Ascending aorta (tissue), 2 donors: ENCODE measurements at regions not wholly inside any gene's neighbourhood (a gene's known extent, or its start where the extent isn't known, plus 50 kb on each side); places are given as distances from the start of the nearest gene placed in this dataset.

Experiments
- DNase-seq, 2 donors: peaks; one replicate each; pipeline ENCODE4 v3.0.0-alpha.2; 2019; ENCODE audit warnings: low spot score in 2 of 2
- H3K27ac ChIP-seq, 2 donors: fragments of 200-600 bp; sonication (generic); one replicate each; pipeline ENCODE4 v1.5.1; 2016 to 2017; ENCODE audit warnings: mild to moderate bottlenecking in 1 of 2
- H3K27me3 ChIP-seq: fragments of 200-600 bp; sonication (generic); one replicate; pipeline ENCODE4 v1.5.1; 2017
- H3K36me3 ChIP-seq, 2 donors: fragments of 200-600 bp; sonication (generic); one replicate each; pipeline ENCODE4 v1.5.1; 2016
- H3K4me1 ChIP-seq, 2 donors: fragments of 200-600 bp; sonication (generic); one replicate each; pipeline ENCODE4 v1.5.1; 2016 to 2017; ENCODE audit warnings: mild to moderate bottlenecking in 1 of 2
- H3K4me3 ChIP-seq, 2 donors: fragments of 200-600 bp; sonication (generic); one replicate each; pipeline ENCODE4 v1.5.1; 2016 to 2017; ENCODE audit warnings: mild to moderate bottlenecking in 1 of 2
- H3K9me3 ChIP-seq, 2 donors: fragments of 200-600 bp; sonication (generic); one replicate each; pipeline ENCODE4 v1.5.1; 2016
- intact Hi-C: fragments of 100-400 bp; cut with DNase I; formaldehyde crosslinking; loops from one replicate; pipeline ENCODE4 v1.15.1; 2023
- TF ChIP-seq, protein P1 (sequence below), 3 experiments: fragments of 200-600 bp in 2 of 3; fragments of 450-650 bp in 1 of 3; sonication (generic) in 2 of 3; IDR thresholded peaks; one replicate each; pipeline ENCODE4 v1.5.1; 2016 to 2019; ENCODE audit warnings: antibody characterized with exemption in 3 of 3, mild to moderate bottlenecking in 1 of 3, moderate library complexity in 1 of 3

DNA sequence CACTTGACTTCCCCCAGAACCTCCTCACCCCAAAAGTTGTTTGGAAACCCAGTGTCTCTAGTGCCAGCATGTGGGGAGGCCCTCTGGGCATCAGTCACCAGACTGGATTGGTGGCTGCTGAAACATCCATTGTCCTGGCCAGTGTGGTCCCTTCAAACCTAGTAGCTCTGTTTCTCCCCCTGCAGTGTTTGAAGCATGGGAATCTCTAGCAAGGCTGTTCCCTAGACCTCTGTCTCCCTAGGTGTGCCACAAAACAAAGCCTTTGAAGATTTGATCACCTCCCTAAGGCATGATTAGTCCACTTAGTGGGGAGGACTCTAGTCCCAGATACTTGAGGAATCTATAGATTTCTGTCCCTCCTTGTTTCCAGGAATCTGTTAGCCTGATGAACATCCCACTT is 60.3 kb downstream of the ARF6 start:
- TF ChIP-seq, protein P1, sequence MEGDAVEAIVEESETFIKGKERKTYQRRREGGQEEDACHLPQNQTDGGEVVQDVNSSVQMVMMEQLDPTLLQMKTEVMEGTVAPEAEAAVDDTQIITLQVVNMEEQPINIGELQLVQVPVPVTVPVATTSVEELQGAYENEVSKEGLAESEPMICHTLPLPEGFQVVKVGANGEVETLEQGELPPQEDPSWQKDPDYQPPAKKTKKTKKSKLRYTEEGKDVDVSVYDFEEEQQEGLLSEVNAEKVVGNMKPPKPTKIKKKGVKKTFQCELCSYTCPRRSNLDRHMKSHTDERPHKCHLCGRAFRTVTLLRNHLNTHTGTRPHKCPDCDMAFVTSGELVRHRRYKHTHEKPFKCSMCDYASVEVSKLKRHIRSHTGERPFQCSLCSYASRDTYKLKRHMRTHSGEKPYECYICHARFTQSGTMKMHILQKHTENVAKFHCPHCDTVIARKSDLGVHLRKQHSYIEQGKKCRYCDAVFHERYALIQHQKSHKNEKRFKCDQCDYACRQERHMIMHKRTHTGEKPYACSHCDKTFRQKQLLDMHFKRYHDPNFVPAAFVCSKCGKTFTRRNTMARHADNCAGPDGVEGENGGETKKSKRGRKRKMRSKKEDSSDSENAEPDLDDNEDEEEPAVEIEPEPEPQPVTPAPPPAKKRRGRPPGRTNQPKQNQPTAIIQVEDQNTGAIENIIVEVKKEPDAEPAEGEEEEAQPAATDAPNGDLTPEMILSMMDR (IDR thresholded peaks at IDR 0.05) = no peak
- Histone ChIP-seq H3K27ac (no peak overlapping the region), H3K27me3 (no peaks in the 10 kb centered on the region)

DNA sequence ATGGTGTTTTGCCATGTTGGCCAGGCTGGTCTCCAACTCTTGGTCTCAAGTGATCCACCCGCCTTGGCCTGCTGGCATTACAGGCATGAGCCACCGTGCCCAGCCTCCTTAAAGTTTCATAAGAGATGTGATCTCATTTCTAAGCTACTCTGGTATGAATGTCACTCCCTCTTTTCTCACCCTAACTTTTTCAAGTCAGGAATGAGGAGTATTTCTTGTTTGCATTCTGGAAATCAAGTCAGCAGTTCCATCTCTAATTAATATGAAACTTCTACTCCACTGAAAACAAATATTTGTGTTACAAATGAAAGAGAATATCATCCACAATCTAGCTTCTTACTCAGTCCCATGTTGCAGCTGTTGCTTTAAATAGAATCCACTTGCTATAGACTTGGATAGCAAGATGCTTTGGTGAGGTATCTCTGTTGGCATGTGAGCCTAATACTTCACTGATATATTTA is 61.3 kb downstream of the ARF6 start:
- TF ChIP-seq, protein P1 (IDR thresholded peaks at IDR 0.05) = no peak
- no peaks in the 10 kb centered on the region for H3K9me3 ChIP-seq
- H3K4me3 ChIP-seq = no peak overlapping the region
- no peaks in the 10 kb centered on the region for H3K36me3 ChIP-seq
- intact Hi-C loops = no loop called here
- peaks cover 0 to 6% of the 10 kb centered on the region in 2 donors for H3K4me1 ChIP-seq
- no peaks in the 10 kb centered on the region for H3K27me3 ChIP-seq
- no peak overlapping the region for H3K27ac ChIP-seq
- no peak for DNase-seq

More for the DNA sequence above, 60.3 kb downstream of the ARF6 start:
- no peak for DNase-seq
- peaks cover 0 to 6% of the 10 kb centered on the region in 2 donors for H3K4me1 ChIP-seq
- intact Hi-C loops = no loop called here
- H3K4me3 ChIP-seq = no peak overlapping the region
- no peaks in the 10 kb centered on the region for H3K36me3 ChIP-seq
- H3K9me3 ChIP-seq = no peaks in the 10 kb centered on the region

DNA sequence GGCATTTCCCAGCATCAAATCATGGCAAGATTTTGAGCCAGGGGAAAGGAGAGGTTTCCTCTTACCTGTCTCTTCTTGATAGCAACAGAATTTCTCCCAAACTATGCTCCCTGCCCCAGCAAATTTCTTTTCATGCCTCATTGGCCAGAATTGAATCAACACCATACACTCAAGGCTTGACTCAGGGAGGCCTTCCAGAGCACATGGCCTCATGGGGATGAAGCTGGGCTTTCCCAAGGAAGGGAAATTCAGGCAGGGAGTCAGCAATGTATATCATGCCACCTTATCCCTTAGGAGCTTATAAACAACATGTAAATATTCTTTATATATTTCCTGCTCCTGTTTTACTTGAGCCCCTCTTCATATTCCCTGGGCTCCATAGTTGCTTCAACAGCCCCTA is 62.1 kb downstream of the ARF6 start:
- TF ChIP-seq, protein P1 (IDR thresholded peaks at IDR 0.05) = no peak
- peaks cover 0 to 6% of the 10 kb centered on the region in 2 donors for H3K4me1 ChIP-seq
- H3K27me3 ChIP-seq = no peaks in the 10 kb centered on the region
- H3K36me3 ChIP-seq = no peaks in the 10 kb centered on the region
- H3K27ac ChIP-seq = no peak overlapping the region
- no peak for DNase-seq
- H3K4me3 ChIP-seq = no peak overlapping the region
- intact Hi-C loops = no loop called here
- H3K9me3 ChIP-seq = no peaks in the 10 kb centered on the region

DNA sequence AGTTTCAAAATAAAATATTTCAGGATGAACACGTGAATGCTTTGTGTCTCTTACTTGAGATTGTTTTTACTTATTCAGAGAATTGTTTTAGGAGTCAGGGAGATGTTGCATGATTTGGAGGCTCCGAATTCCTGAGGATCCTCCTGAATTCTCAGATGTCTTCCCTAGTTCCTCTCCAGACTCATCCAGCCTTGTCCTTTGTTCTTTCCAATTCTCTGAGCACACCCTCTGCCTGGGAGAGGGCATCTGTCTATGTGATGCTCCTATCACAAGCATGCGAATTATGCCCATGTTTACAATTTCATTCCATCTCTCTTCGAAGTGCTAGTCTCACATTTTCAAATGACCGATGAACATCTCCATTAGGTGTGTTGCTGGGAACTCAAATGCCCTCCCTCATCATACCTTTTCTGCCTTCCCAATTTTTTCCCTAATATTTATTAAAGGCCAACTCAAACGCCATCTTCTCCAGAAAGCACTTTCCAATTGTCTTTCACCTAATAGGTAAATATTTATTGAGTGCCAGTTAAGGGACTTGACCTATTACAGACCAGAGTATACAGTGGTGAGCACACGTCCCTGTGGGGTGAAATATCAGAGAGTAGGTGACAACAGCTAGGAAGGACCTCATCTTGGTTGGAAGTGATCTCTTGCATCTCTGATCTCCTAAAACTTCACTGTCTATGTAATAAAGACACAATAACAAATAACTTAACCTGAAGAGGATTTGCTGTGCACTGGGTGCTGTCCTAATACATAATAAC is 64.4 kb downstream of the ARF6 start:
- Histone ChIP-seq H3K27me3 (no peaks in the 10 kb centered on the region), H3K36me3 (no peaks in the 10 kb centered on the region), H3K9me3 (no peaks in the 10 kb centered on the region), H3K27ac (no peak overlapping the region), H3K4me3 (no peak overlapping the region), H3K4me1 (peaks cover 0 to 6% of the 10 kb centered on the region in 2 donors)
- intact Hi-C loops = no loop called here
- TF ChIP-seq, protein P1 (IDR thresholded peaks at IDR 0.05) = no peak
- DNase-seq = no peak

DNA sequence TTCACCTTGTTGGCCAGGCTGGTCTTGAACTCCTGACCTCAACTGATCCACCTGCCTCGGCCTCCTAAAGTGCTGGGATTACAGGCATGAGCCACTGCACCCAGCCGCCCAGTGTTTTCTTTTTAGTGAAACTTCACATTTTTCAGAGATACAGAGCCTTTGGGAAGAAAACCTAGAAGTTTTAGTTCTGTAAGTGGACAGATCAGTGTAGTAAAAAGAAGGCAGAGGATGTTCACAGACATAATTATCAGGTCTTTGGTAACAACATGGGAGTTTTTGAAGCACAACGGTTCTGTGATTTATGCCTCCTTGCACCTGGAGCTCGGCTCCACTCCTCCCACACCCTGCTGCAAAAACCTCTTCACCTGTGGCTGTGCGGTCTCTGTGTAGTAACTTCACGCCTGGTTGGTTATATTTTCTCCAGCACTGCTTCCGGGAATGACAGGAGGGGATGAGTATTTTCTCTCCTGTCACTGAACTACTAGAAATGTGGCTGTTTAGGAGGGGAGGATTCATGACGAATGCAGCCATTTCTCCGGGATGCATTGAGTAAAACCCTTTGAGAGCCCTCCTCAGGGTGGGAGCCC is 67.0 kb downstream of the ARF6 start:
- Histone ChIP-seq H3K4me3 (no peak overlapping the region), H3K27me3 (no peaks in the 10 kb centered on the region), H3K4me1 (no peaks in the 10 kb centered on the region), H3K27ac (no peak overlapping the region), H3K36me3 (no peaks in the 10 kb centered on the region), H3K9me3 (no peaks in the 10 kb centered on the region)
- TF ChIP-seq, protein P1 (IDR thresholded peaks at IDR 0.05) = no peak
- intact Hi-C loops = no loop called here
- DNase-seq = no peak
